Transverse colon (tissue), 4 donors: ENCODE measurements at regions not wholly inside any gene's neighbourhood (a gene's known extent, or its start where the extent isn't known, plus 50 kb on each side); places are given as distances from the start of the nearest gene placed in this dataset.

Source experiments
- DNase-seq: peaks from one replicate; pipeline ENCODE4 v3.0.0-alpha.2; 2019
- H3K27ac ChIP-seq, 4 donors: fragments of 200-600 bp; sonication (generic); 2 replicates each; pipeline ENCODE4 v1.5.1; 2016 to 2018; ENCODE audit warnings: inconsistent platforms in 4 of 4
- H3K27me3 ChIP-seq: fragments of 200-600 bp; sonication (generic); 2 replicates; pipeline ENCODE4 v1.5.1; 2017; ENCODE audit warnings: inconsistent platforms
- H3K36me3 ChIP-seq, 4 donors: fragments of 200-600 bp; sonication (generic); 2 replicates each; pipeline ENCODE4 v1.5.1; 2017 to 2019; ENCODE audit warnings: inconsistent platforms in 4 of 4
- H3K4me1 ChIP-seq, 4 donors: fragments of 200-600 bp; sonication (generic); 2 replicates each; pipeline ENCODE4 v1.5.1; 2017 to 2020; ENCODE audit warnings: inconsistent platforms in 4 of 4
- H3K4me3 ChIP-seq, 4 donors: fragments of 200-600 bp; sonication (generic); 1 replicate in 1 of 4; 2 replicates in 3 of 4; pipeline versions ENCODE4 v1.5.1 to v1.6.1; 2017 to 2019; ENCODE audit warnings: inconsistent platforms in 4 of 4
- H3K9me3 ChIP-seq, 2 donors: fragments of 200-600 bp; sonication (generic); 2 replicates each; pipeline ENCODE4 v1.5.1; 2017 to 2019; ENCODE audit warnings: inconsistent platforms in 2 of 2
- CTCF ChIP-seq, 5 experiments: fragments of 200-600 bp in 3 of 5; fragments of 450-650 bp in 2 of 5; sonication (generic) in 3 of 5; IDR thresholded peaks; 1 replicate in 2 of 5; 2 replicates in 3 of 5; pipeline ENCODE4 v1.5.1; 2016 to 2017; ENCODE audit warnings: antibody characterized with exemption in 5 of 5, inconsistent platforms in 3 of 5, mild to moderate bottlenecking in 2 of 5, moderate library complexity in 1 of 5
- EP300 ChIP-seq: sonication (generic); formaldehyde crosslinking; IDR thresholded peaks from one replicate; pipeline ENCODE4 v1.6.1; 2017; ENCODE audit warnings: antibody characterized with exemption, low read depth
- POLR2A ChIP-seq: fragments of 450-650 bp; IDR thresholded peaks from one replicate; pipeline ENCODE4 v1.6.1; 2016; ENCODE audit warnings: antibody characterized with exemption, mild to moderate bottlenecking, moderate library complexity
- POLR2AphosphoS5 ChIP-seq, 3 donors: sonication (generic); formaldehyde crosslinking; IDR thresholded peaks; one replicate each; pipeline ENCODE4 v1.6.1; 2016; ENCODE audit warnings: antibody characterized with exemption in 3 of 3
- WGBS, 2 donors: methylation state at CpG; one replicate each; pipeline ENCODE4 v1.1.5; 2018; ENCODE audit warnings: low coverage in 1 of 2; 5-methylcytosine and 5-hydroxymethylcytosine counted together
- in situ Hi-C, 4 donors: fragments of 200-750 bp; cut with MboI; loops; one replicate each; pipeline versions ENCODE4 v1.15.0 to v1.15.1; 2017; ENCODE audit warnings: low sequenced_read_pairs in 3 of 4, low pct_ligation_motif_present in 1 of 4, low pct_unique_long_range_greater_than_20kb in 1 of 4
- intact Hi-C: fragments of 100-400 bp; cut with DNase I; formaldehyde crosslinking; loops from one replicate; pipeline ENCODE4 v1.15.1; 2023; ENCODE audit warnings: low total_unique reads

- no peak for DNase-seq
- H3K4me3 ChIP-seq, result no peak overlapping the region
- in situ Hi-C loops (no loop called here), intact Hi-C loops (no loop called here)
- no peak overlapping the region for H3K27ac ChIP-seq
- WGBS, 2 donors, result 74 to 92% methylated on average over 4 of the region's 4 CpGs
- H3K4me1 ChIP-seq, result no peaks in the 10 kb centered on the region
- H3K9me3 ChIP-seq, result no peaks in the 10 kb centered on the region
- TF ChIP-seq POLR2AphosphoS5 (IDR thresholded peaks at IDR 0.05) (no peak), CTCF (IDR thresholded peaks at IDR 0.05) (no peak), POLR2A (no peak), EP300 (no peak)
- no peaks in the 10 kb centered on the region for H3K27me3 ChIP-seq
- no peaks in the 10 kb centered on the region for H3K36me3 ChIP-seq
Observed at GRCh38 chr12:59100585-59100984, 180.3 kb upstream of the LRIG3 start.

- in situ Hi-C loops (loop anchor here in 3 of 4 donors (25.0 kb wide), 4 partner anchors 186 to 761 kb away; partner anchors contain the start of gene LRIG3 (in 1 of the 3)), intact Hi-C loops (no loop called here)
- DNase-seq, result no peak
- H3K9me3 ChIP-seq, result no peaks in the 10 kb centered on the region
- H3K4me3 ChIP-seq, result no peak overlapping the region
- TF ChIP-seq EP300 (no peak), CTCF (IDR thresholded peaks at IDR 0.05) (no peak), POLR2A (no peak), POLR2AphosphoS5 (IDR thresholded peaks at IDR 0.05) (no peak)
- no peaks in the 10 kb centered on the region for H3K27me3 ChIP-seq
- WGBS, 2 donors, result 81 to 86% methylated on average over 1 of the region's 1 CpG
- H3K4me1 ChIP-seq, result no peaks in the 10 kb centered on the region
- H3K36me3 ChIP-seq, result no peaks in the 10 kb centered on the region
- no peak overlapping the region for H3K27ac ChIP-seq
Observed at GRCh38 chr12:59097876-59098275, 177.6 kb upstream of the LRIG3 start.

GRCh38 chr12:59096246-59096645, 175.9 kb upstream of the LRIG3 start:
- no peak overlapping the region for H3K4me3 ChIP-seq
- no peaks in the 10 kb centered on the region for H3K36me3 ChIP-seq
- TF ChIP-seq EP300, result no peak
- TF ChIP-seq POLR2AphosphoS5 (IDR thresholded peaks at IDR 0.05), result no peak
- no peak for TF ChIP-seq CTCF (IDR thresholded peaks at IDR 0.05)
- TF ChIP-seq POLR2A, result no peak
- no peak for DNase-seq
- in situ Hi-C loops (loop anchor here in 3 of 4 donors (25.0 kb wide), 4 partner anchors 184 to 759 kb away; partner anchors contain the start of gene LRIG3 (in 1 of the 3)), intact Hi-C loops (no loop called here)
- no peaks in the 10 kb centered on the region for H3K9me3 ChIP-seq
- H3K4me1 ChIP-seq, result no peaks in the 10 kb centered on the region
- H3K27me3 ChIP-seq, result no peaks in the 10 kb centered on the region
- no peak overlapping the region for H3K27ac ChIP-seq

- intact Hi-C loops, result no loop called here
- DNase-seq, result no peak
- Histone ChIP-seq H3K4me3 (no peak overlapping the region), H3K4me1 (no peaks in the 10 kb centered on the region), H3K27me3 (no peaks in the 10 kb centered on the region), H3K9me3 (no peaks in the 10 kb centered on the region), H3K27ac (no peak overlapping the region), H3K36me3 (no peaks in the 10 kb centered on the region)
- in situ Hi-C loops, result loop anchor here in 3 of 4 donors (25.0 kb wide), 4 partner anchors 181 to 756 kb away; partner anchors contain the start of gene LRIG3 (in 1 of the 3)
- WGBS, 2 donors, result 80 to 94% methylated on average over 1 of the region's 1 CpG
- TF ChIP-seq POLR2A (no peak), POLR2AphosphoS5 (IDR thresholded peaks at IDR 0.05) (no peak), EP300 (no peak), CTCF (IDR thresholded peaks at IDR 0.05) (no peak)
Observed at GRCh38 chr12:59093073-59093772, 172.9 kb upstream of the LRIG3 start.
